RWPE2 (cell line): ENCODE measurements at regions not wholly inside any gene's neighbourhood (a gene's known extent, or its start where the extent isn't known, plus 50 kb on each side); places are given as distances from the start of the nearest gene placed in this dataset.

Experiments
- ATAC-seq: fragments of 200-7000 bp; cut with Tn5 transposase; 3 replicates; pipeline ENCODE4 v1.9.1; 2021; ENCODE audit warnings: low read depth
- DNase-seq: peaks from one replicate; pipeline ENCODE4 v3.0.0-alpha.2; 2020; ENCODE audit warnings: low spot score
- H3K27ac ChIP-seq: fragments of 450-650 bp; 2 replicates; pipeline ENCODE4 v1.5.1; 2017; ENCODE audit warnings: mild to moderate bottlenecking; ENCODE audit not compliant: poor library complexity, severe bottlenecking
- H3K27me3 ChIP-seq: fragments of 250-450 bp; sonication (Bioruptor Pico); 2 replicates; pipeline ENCODE4 v1.5.1; 2021; ENCODE audit warnings: mild to moderate bottlenecking, moderate library complexity; ENCODE audit not compliant: insufficient read depth, poor library complexity, severe bottlenecking
- H3K36me3 ChIP-seq: fragments of 250-450 bp; sonication (Bioruptor Pico); 2 replicates; pipeline ENCODE4 v1.5.1; 2020; ENCODE audit warnings: low read depth, mild to moderate bottlenecking, moderate library complexity
- H3K4me1 ChIP-seq: fragments of 250-450 bp; sonication (Bioruptor Pico); 2 replicates; pipeline ENCODE4 v1.5.1; 2021; ENCODE audit warnings: mild to moderate bottlenecking, moderate library complexity; ENCODE audit not compliant: insufficient read depth, poor library complexity, severe bottlenecking
- H3K4me3 ChIP-seq: fragments of 250-450 bp; sonication (Bioruptor Pico); 2 replicates; pipeline ENCODE4 v1.5.1; 2021; ENCODE audit warnings: mild to moderate bottlenecking, moderate library complexity; ENCODE audit not compliant: severe bottlenecking
- H3K9me3 ChIP-seq: fragments of 250-450 bp; sonication (Bioruptor Pico); 2 replicates; pipeline ENCODE4 v1.5.1; 2021; ENCODE audit warnings: mild to moderate bottlenecking, moderate library complexity; ENCODE audit not compliant: severe bottlenecking
- CTCF ChIP-seq: fragments of 450-650 bp; IDR thresholded peaks from one replicate; pipeline ENCODE4 v1.5.1; 2017; ENCODE audit warnings: mild to moderate bottlenecking, moderate library complexity; ENCODE audit not compliant: poor library complexity, severe bottlenecking

GRCh38 chr16:64144617-64145016 lies 977.2 kb downstream of the CDH11 start:
- ATAC-seq: no peak
- Histone ChIP-seq H3K9me3 (no peaks in the 10 kb centered on the region), H3K36me3 (no peaks in the 10 kb centered on the region)

GRCh38 chr16:64138621-64139020 lies 983.2 kb downstream of the CDH11 start:
- H3K36me3 ChIP-seq: no peaks in the 10 kb centered on the region
- TF ChIP-seq CTCF: no peak
- no peaks in the 10 kb centered on the region for H3K9me3 ChIP-seq
- no peak overlapping the region for H3K4me3 ChIP-seq
- no peaks in the 10 kb centered on the region for H3K27me3 ChIP-seq
- DNase-seq (no peak), ATAC-seq (no peak)
- no peak overlapping the region for H3K27ac ChIP-seq
- no peaks in the 10 kb centered on the region for H3K4me1 ChIP-seq

More at GRCh38 chr16:64144617-64145016, 977.2 kb downstream of the CDH11 start:
- H3K27me3 ChIP-seq: no peaks in the 10 kb centered on the region
- no peak for DNase-seq
- H3K4me3 ChIP-seq: no peak overlapping the region
- H3K27ac ChIP-seq: no peak overlapping the region
- no peak for TF ChIP-seq CTCF
- no peaks in the 10 kb centered on the region for H3K4me1 ChIP-seq

- Histone ChIP-seq H3K9me3 (no peaks in the 10 kb centered on the region), H3K36me3 (no peaks in the 10 kb centered on the region), H3K4me1 (no peaks in the 10 kb centered on the region), H3K27ac (no peak overlapping the region), H3K4me3 (no peak overlapping the region), H3K27me3 (no peaks in the 10 kb centered on the region)
- DNase-seq (no peak), ATAC-seq (no peak)
- no peak for TF ChIP-seq CTCF
Observed at GRCh38 chr16:64138006-64138405, 983.9 kb downstream of the CDH11 start.

GRCh38 chr16:64136743-64137142 lies 985.1 kb downstream of the CDH11 start:
- Histone ChIP-seq H3K27me3 (no peaks in the 10 kb centered on the region), H3K9me3 (no peaks in the 10 kb centered on the region), H3K27ac (no peak overlapping the region), H3K4me3 (no peak overlapping the region), H3K4me1 (no peaks in the 10 kb centered on the region), H3K36me3 (no peaks in the 10 kb centered on the region)
- no peak for TF ChIP-seq CTCF
- no peak for DNase-seq
- ATAC-seq: no peak

GRCh38 chr16:64136314-64136713 lies 985.5 kb downstream of the CDH11 start:
- H3K27ac ChIP-seq: no peak overlapping the region
- ATAC-seq (no peak), DNase-seq (no peak)
- H3K27me3 ChIP-seq: no peaks in the 10 kb centered on the region
- no peaks in the 10 kb centered on the region for H3K4me1 ChIP-seq
- H3K36me3 ChIP-seq: no peaks in the 10 kb centered on the region
- no peaks in the 10 kb centered on the region for H3K9me3 ChIP-seq
- no peak for TF ChIP-seq CTCF
- H3K4me3 ChIP-seq: no peak overlapping the region
